DMS79 treated with DMSO at 0.1 percent for 48 hours (cell line): ENCODE measurements at regions not wholly inside any gene's neighbourhood (a gene's known extent, or its start where the extent isn't known, plus 50 kb on each side); places are given as distances from the start of the nearest gene placed in this dataset.
"Not testable (repeated sequence)": the region's sequence is repeated elsewhere in the genome, so short reads cannot be mapped to it uniquely, and the experiment has no call there.

ENCODE experiments used
- DNase-seq: peaks from one replicate; lab custom pipeline; 2025; lab: John Stamatoyannopoulos, UW

DNA sequence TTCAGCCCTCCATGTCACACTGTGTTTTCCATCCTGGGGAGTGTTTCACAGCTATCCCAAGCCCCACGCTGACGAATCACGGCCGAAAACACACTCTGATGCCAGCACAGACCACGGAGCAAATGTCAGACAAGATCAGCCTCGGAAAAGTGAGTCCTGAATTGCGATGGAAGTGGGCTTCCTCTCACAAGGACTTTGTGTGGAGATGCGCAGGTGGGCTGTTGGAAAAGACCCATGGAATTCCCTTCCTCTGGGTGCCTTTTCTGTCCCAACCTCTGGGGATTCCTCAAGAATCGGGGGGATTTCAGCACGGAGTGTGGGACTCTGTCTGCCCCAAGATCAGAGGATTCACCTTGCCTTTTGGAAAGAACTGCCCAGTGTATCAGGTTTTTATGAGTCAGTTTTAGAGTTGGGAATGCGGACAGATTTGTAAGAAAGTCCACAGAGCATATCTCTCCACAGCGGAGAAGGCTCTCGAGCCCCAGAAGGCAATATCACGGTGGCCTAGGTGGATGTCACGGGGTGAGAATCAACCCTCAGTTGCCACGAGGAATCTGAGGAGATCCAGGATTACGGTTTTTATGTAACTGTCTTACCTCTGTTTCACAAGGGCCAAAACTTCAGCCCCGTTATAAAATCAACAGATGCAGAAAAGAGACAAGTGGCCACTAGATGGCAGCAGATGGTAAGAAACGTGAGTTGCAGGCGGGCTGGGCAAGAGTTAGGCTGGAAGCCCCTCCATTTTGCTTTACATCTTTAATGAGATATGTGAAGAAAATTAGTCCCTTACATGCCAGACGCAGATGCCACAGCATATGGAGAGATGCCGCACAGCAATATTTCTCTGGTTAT, 201.9 kb downstream of the DAD1 start:
- DNase-seq, result peak; percentile 87

DNA sequence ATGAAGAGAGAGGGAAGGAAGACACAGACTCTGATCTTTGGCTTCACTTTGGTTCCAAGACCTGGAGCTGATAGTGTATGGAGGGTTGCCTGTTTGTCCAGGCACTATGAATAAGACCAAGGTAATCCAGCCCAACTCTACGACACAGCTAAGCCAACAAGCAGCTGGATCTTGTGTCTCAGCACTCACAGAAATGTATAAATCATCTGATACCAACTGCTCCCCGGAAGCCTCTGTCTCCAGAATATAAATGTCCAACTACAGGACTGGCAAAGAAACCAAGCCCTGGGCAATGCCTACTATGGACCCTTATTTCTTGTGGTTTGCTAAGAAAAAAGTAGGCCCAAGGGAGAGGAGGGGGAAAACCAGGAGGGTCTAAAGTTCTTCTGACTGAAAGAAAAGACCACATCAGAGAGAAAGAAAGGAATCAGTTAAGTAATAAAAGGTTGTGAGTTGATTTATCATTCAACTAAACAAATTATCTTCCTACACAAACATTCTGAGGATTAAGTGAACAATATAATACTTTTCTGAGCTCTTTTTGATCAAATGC, 204.0 kb downstream of the DAD1 start:
- DNase-seq, result no peak

DNA sequence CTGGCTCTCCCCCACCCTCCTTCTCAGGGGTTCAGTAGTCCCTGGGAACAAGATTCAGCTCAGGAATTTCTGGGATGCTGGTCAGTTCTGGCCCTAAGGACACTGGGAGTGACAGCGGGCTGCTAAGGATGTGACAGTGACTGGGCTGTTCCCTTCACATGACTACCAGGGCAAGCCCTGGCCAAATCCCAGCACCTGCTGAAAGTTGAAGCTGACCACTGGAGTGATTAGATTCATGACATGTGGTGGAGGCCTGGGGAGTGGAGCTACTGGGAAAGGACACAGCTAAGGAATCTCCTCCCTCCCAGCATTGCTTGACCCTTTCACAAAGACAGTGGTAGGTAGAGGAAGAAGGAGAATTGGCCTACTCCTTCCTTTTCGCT, 204.9 kb downstream of the DAD1 start:
- no peak for DNase-seq

DNA sequence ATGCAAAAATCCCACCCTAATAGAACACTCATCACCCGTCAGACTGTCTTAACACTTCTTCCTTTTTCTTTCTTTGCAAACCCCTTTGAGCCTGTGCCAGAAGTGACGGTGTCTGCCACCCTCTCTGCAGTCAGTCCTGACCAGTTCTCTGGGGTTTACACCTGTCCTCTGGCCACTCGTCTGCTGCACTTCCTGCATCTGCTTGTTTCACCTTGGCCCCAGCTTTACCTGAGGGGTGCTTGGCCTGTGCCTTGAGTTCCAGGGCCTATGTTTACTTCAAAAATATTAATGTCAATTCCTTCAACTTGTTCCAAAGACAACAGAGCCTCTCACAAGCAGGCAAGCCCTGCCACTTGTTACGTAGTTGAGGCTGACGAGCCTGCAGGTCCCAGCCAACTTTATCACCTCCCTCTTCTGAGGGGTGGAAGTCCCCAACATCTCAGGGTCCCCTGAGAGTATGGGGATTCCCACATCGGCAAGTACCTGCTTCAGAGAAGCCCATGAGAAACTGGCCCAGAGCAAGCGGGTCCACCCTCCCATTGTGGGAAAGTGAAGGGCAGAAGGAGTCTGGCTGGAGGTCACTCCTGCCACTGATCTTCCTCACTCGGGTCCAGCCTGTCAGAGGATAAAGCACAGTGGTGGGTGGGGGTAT, 205.4 kb downstream of the DAD1 start:
- DNase-seq, result no peak

DNA sequence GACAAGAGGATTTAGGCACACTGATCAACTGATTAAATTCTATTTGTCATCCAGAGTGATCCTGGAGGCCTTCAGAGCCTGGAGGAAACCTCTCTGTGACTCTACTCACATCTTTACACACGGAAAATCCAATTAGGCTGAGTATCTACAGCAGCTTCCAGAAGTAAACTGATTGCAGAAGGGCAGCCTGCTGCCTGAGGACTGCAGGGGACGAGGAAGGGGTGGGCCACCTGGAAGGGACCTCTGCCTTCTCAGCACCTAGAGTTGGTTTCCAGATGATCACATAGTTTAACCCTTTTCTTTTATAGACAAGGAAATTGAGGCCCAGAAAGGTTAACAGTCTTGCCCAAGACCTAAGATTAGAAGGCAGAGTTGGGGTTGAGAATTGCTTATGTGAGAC, 206.1 kb downstream of the DAD1 start:
- no peak for DNase-seq

DNA sequence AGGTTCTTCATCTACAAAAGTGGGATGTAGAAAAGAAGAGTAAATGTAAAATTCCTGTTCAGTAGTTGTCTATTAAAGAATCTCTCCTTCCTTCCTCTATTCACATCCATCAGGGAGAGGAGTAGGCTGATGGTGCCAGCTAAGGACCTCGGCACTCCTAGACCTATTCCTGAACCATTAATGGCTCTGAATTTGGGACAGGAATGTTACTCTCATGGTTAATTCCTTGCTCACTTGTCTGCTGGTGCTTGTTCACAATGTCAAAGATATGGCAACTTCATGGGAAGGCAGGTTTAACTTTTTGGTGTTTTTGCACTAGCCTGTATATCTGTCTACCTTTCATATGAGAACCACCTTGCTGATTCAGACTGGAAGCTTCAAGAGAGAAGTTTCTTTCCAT, 206.6 kb downstream of the DAD1 start:
- no peak for DNase-seq

DNA sequence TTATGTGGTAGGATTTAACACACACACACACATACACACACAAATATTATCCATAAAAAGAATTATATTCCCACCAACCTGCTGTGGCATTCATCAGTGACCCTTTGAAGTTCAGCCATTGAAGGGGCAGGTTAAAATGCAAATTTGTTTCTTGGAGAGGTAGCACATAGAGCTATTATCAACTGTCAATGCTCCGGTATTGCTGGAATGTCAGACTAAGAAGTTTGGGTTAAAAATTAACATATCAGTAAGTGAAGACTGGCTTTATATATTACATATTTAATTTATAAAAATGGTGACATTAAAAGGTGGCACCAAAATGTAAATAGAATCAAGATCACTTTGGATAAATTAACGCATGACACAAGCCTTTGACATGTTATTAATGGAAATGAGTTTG, 207.3 kb downstream of the DAD1 start:
- no peak for DNase-seq

DNA sequence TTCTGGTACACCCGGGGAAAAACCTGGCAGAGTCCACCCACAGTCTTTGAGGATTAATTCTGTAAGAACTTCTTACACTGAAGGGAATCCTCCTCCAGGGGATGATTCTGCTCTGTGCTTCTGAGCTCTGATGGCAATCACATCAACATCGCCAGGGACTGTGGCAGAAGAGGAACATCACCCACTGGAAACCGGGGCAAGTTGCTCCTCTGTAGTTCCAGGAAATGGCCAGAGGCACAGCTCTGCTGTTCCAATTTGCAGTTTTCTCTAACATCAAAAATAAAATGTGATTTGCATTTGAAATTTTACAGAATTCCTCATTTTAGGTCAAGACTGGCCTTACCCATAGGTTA, 207.6 kb downstream of the DAD1 start:
- DNase-seq, result no peak

DNA sequence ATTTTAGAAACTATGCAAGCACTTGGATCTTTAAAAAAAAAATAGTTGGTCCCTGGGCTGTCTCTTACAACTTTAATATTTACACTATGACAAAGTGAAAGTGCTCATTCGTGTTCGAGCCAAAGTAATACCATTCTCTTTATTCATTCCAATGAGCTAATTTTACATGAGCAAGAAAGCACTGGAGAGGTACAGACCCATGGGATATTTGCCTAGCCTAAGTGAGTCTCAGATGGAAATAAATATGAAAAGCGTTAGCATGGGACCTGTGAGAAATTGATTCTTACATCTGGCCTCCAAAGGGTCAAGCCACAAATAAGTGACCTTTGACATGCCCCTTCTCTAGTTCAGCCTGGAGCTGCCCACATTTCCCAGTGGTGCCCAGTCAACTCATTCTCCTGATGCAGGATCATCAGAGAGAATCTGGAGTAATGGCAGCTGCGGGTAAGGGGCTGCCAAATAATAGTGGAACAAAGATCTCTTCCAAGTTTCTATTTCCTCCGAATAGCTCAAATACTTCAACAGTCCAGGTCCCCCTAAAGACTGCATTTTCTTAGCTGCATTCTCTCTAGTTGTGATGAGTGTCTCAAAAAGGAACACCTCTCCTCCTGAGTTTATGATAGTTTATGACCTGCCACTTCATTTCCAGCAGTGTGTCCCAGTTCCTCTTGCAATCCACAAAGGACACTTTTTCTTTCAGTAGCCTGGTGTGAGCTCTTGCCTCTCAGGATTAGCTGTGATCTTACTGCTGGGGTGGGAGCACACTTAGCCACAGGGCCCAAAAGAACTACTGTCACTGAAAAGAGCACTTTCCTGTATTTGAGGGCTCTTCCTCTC, 208.2 kb downstream of the DAD1 start:
- no peak for DNase-seq

DNA sequence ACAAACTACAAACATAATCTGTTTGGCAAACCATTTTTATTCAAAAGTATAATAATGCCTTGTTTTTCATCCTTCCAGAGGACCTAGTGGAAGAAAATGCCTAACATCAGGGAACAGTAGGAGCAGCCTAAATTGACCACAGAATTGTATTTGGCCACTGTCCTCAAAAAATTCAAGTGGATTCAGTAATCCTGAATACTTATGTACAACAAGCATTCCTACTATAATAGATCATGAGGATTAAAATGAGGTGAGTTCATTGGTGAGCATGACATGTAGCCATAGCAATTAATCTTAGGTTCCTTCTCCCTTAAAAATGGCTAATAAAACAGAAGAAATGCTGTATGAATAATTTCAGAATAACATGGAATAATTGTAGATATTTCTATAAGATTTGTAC, 209.3 kb downstream of the DAD1 start:
- DNase-seq, result no peak

DNA sequence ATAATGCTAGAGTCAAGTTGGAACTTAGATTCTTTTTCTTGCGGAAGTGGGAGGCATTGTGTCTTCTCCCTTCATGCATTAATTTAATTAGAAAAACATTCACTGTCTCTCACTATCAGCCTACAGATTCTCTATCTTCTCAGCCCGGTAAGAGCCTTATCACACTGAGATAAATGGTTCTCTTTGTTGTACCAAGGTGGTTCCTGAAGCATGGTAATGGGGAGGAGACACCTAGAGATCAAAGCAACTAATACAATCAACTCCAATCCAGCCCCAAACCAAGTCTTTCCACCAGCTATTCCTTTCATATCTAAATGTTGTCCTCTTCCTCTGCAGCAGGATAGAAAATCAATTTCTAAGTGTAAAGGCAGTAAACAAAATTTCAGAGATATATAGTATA, 210.8 kb downstream of the DAD1 start:
- DNase-seq, result no peak

DNA sequence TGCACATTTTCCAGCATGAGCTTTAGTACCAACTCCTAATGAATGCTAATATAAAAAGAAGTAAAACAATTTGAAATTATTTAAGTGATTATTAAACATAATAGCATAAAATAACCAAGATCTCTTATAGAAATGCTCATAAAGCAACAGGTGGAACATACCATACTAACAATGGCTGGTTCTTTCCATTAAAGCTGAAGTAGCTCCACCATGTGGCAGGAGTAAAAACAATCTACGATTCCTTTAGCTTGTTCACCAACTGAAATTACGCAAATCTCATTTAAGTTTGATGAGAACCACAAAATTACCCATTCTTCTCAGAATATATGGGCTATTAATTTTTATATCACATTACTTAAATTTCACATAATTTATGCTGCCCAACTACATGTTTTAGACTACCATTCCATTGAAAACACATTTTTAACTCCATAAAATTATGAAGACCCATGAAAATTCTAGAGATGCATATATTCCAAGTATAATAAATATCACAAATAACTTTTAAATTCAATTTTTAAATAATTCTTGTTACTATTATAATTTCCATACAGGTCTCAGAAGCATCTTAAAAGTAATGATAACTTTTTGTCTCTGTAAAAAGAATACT, 213.6 kb downstream of the DAD1 start:
- peak; percentile 7 for DNase-seq

DNA sequence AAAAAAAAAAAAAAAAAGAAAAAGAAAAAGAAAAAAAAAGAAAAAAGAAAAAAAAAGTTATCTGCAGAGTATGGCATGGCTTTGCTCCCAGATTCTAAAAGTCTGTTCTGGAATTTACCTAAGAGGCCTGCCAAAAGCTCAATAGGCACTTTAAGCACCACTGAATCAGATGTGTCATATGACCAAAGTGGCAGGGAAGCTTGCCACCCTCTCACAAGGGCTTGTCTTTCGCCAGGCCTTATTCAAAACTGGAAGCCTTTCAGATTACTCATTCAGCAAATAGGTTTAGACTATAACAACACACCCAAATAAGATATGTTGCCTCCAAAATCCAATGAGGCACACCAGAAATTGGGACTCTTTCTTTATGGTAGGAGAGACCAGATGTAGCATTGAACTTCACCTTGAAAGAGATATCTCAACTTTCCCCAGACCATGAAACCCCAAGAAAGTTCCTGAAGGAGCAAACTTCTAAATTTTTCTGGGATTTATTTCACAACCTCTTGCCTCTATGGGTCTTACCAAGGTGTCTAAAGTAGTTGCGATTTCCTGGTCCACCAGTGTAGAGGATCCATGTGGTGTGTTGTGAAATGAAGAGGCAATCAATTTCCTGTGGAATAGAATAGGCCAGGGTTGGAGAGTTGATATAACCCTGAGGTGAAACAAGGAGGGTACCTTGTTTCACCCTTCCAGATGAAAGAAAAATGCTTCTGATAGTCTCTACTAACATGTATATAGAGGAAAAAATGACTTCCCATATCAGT, 218.8 kb downstream of the DAD1 start:
- no peak for DNase-seq

DNA sequence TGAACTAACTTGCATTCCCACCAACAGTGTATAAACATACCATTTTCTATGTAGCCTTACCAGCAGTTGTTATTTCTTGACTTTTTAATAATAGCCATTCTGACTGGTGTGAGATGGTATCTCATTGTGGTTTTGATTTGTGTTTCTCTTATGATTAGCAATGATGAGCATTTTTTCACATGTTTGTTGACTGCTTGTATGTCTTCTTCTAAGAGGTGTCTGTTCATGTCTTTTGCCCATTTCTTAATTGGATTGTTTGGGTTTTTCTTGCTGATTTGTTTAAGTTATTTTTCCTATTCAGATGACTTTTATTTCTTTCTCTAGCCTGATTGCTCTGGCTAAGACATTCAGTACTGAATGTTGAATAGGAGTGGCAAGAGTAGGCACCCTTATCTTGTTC, 230.3 kb downstream of the DAD1 start:
- no peak for DNase-seq

DNA sequence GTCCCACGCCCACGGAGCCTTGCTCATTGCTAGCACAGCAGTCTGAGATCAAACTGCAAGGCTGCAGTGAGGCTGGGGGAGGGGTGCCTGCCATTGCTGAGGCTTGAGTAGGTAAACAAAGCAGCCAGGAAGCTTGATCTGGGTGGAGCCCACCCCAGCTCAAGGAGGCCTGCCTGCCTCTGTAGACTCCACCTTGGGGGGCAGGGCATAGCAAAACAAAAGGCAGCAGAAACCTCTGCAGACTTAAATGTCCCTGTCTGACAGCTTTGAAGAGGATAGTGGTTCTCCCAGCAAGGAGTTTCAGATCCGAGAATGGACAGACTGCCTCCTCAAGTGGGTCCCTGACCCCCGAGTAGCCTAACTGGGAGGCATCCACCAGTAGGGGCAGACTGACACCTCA, 239.7 kb downstream of the DAD1 start:
- not testable (repeated sequence) for DNase-seq

DNA sequence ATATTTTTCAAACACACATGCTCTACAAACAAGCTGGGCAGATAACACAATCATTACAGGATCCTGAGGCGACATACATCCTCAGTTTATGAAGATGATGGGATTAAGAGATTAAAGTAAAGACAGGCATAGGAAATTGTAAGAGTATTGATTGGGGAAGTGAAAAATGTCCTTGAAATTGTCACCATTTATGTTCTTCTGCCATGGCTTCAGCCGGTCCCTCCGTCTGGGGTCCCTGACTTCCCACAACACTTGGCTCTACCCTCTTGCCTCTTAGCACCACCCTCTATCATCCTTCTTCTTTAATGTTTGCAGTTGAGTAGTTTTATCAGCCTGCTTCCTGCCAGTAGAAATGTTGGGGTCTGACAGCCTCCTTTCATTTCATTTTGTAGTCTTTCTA, 244.4 kb downstream of the DAD1 start:
- DNase-seq, result no peak

DNA sequence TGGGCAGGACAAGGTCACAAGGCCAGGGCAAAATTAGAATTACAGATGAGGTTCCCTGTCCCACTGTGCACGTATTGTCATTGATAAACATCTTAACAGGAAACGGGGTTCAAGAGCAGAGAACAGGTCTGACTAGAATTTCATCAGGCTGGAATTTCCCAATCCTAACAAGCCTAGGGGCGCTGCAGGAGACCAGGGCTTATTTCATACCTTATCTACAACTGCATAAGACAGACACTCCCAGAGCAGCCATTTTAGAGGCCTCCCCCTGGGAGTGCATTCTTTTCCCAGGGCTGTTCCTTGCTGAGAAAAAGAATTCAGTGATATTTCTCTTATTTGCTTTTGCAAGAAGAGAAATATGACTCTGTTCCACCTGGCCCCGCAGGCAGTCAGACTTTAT, 244.8 kb downstream of the DAD1 start:
- not testable (repeated sequence) for DNase-seq

DNA sequence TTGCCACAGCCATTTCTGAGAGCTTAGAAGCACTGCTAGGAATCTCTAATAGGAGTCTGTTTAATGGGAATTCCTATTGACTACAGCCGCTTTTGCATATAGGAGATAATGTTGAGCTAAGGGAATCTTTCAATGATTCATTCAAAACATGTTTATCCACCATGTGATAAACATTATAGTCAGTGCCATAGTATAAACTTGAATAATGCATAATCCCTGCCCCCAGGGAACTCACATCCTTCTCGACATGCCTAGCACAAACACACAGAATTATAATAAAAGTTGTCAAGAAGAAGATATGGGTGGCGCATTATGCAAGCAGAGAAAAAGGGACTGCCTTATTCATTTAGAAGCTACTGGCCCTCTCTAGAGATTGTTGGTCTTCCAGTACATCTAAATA, 248.0 kb downstream of the DAD1 start:
- DNase-seq, result no peak

DNA sequence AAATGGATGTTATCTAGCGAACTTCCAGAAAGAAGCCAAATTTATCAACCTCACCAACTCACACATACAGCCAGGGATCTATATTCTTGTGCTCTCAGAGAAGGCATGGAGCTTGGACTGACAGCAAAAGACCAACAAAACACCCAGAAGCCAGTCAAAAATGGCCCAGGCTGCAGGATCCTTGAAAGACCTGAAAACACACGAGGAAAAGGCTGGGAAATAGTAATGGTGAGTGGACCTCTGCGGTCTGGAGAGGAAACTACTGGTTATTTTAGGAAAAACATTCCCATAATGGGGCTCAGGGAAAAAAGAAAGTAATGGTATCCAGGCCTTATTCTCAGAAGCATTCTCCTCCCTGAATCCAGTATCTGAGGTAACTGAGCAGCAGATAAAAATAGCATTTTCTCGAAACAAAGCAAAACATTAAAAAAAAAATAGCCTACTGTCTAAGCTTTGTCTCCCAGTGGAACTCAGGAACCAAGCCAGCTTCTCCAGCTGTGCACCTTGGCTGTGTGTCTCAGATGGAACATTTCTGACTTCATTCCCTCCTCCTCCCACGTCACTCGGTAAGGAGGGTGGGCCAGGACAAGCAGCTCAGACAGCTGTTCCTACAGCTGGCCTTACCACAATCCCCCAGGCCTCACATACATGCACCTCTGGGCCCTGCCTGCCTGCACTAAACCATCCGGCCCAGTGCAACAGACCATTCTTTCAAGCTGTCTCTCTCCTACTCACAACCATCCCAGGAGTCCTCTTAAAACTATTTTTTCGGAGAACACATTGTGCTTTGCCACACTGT, 249.9 kb downstream of the DAD1 start:
- DNase-seq, result no peak

DNA sequence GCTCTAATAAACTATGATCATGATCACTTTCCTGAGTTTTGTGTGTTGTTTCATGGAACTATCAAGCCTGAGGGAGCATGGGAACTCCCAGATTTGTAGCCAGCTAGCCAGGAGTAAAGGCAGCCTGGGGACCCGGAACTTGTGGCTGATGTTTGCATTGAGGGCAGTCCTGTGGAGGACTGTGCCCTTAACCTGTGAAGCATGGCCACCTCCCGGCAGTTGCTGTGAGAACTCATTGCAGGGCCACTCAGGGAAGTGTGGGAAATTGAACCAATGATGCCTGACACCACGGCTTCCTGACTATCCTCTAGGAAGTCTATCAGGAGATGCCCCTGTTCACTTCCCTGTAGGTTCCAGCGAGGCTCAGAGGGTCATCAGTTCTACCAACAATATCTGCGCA, 250.6 kb downstream of the DAD1 start:
- DNase-seq, result no peak

DNA sequence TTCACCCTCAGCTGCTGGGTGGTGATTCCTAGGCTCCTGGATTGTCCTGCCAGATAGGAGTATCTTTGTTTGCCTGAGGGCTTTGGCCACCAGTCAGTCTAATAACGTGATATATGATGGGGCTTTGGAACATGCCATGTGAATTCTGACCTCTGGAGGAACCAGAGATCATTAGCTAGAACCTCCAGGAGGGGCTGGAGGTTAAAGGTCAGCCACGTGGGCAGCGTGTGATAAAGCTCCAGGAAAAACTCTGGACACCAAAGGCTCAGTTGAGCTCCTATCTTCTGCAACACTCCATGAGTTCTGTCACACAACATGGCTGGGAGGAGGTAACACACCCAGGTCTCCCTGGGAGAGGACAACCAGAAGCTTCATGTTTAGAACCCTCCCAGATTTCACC, 251.1 kb downstream of the DAD1 start:
- DNase-seq, result no peak
